AG20443 (cell line): ENCODE measurements at regions not wholly inside any gene's neighbourhood (a gene's known extent, or its start where the extent isn't known, plus 50 kb on each side); places are given as distances from the start of the nearest gene placed in this dataset.
"Not testable (repeated sequence)": the region's sequence is repeated elsewhere in the genome, so short reads cannot be mapped to it uniquely, and the experiment has no call there.

Experiments used
- DNase-seq: peaks from one replicate; pipeline ENCODE4 v3.0.0; 2012; ENCODE audit warnings: low spot score, mixed read lengths

DNA sequence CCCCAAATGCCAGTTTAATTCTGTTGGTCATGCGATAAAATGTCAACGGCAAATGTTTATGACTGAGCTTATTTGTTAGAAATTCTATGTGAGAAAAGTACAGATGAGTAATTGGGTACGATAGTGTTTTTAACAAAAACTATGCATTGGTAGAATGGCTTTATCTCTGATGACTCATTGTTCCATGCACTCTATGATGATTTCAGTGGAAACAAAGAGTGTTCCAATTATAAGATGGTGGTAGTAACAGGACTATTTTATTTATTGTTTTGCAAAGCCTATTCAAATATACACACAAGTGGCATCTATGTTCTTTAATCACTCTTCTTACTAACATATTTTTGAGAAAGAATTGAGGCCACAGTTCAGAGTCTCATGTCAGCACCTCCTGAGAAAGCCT is 353.7 kb upstream of the IRX2 start:
- no peak for DNase-seq

GRCh38 chr5:3104429-3105060 is 353.1 kb upstream of the IRX2 start:
- no peak for DNase-seq

- DNase-seq = no peak
These were observed 351.9 kb upstream of the IRX2 start for GRCh38 chr5:3103262-3103811.

- no peak for DNase-seq
These were observed 351.1 kb upstream of the IRX2 start for GRCh38 chr5:3102531-3102930.

- DNase-seq = no peak
These were observed 350.1 kb upstream of the IRX2 start for GRCh38 chr5:3101561-3101960.

DNA sequence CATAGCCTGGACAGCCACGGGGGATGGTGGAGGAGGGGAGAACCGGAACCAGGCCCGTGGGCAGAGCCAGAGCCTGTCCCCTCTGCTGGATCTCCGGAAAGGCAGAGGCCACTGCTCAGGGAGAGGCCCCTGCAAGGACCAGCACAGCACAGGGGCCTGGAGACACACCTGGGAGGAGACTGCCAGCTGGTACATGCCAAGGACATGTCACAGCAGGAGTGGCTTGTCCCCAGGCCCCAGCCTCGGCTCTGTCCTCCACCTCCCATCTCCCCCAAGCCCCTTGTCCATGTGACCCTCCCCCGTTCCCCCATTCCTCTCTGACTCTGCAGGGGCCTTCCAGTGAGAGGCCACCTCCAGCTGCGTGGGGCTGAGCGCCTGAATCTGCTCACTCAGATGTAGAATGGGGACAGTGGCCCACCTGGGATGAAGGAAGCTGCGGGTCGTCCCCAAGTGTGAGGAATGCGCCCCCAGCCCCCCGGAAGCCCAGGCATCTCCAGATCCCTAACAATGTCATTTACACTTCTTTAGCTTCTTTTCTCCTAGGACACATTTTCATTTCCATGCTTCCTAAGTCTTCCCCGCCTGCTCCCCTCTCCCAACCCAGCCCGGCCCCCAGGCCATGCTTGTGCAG is 349.6 kb upstream of the IRX2 start:
- DNase-seq = no peak

- DNase-seq = no peak
These were observed 348.5 kb upstream of the IRX2 start for GRCh38 chr5:3099954-3100353.

DNA sequence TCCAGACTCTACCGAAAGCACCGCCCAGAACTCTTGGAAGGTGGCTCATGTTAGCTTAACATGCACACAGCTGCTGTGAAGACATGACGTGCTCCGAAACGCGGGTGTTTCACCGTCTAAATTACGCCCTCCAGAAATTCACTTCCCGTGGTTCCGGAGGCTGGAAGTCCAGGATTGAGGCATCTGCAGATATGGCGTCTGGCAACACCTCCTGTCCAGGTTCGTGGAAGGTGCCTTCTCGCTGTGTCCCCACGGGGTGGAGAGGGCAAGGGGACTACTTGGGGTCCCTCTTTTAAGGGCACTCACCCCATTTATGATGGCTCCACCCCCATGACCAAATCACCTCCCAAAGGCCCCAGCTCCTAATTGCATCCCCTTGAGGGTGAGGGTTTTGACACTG is 348.0 kb upstream of the IRX2 start:
- no peak for DNase-seq

DNA sequence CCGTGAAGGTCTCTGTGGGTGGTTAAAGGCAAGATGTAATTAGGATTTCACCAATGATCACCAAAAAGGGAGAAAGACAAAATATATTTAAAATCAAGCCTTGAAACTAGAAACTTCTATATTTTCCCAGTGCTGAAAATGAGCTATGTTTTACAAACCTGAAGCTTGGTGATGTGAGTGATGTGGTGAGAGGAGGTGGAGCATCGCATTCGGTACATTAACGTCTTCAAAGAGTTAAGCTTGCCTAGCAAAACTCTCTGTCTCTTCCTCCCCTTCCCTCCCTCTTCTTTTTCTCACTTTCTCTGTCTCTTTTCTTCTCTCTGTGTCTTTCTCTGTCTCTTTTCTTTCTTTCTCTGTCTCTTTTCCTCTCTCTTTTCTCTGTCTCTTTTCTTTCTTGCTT is 347.3 kb upstream of the IRX2 start:
- DNase-seq = no peak

DNA sequence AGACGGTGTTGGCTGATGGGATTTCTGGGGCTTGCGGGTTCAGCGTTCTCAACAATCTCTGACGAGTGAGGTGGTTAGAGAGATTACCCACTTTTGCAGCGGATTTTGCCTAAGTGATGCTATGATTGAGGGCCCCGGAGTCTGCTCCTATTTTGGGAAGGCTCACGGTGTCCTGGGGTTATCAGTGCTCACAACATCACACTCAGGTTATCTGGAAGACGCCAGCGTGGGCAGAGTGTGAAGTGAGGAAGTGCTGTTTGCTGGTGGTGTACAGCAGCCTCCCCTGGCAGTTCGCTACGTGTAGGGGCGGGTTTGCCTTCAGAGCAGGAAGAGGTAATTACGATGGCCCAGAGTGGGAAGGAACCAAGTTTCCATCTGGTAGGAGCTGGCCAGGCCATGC is 341.2 kb upstream of the IRX2 start:
- no peak for DNase-seq

DNA sequence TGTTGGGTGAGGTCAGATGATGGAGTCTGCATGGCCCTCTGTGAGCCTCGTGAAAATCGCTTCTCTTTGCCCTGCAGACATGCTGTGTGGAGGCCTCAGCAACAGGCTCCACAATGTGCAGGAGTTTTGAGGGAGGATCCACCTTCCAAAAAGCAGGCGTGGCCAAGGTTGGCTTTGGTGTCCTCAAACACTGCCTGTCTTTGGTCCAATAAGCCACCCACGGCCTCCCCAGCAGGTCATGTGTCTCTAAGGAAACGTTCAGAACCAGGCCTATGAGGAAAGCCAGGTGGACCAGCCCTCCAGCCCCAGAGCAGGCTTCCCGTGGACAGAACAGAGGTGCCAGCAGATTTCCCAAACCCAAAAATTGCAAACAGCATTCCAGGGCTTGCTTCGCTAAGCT is 340.7 kb upstream of the IRX2 start:
- DNase-seq = no peak

DNA sequence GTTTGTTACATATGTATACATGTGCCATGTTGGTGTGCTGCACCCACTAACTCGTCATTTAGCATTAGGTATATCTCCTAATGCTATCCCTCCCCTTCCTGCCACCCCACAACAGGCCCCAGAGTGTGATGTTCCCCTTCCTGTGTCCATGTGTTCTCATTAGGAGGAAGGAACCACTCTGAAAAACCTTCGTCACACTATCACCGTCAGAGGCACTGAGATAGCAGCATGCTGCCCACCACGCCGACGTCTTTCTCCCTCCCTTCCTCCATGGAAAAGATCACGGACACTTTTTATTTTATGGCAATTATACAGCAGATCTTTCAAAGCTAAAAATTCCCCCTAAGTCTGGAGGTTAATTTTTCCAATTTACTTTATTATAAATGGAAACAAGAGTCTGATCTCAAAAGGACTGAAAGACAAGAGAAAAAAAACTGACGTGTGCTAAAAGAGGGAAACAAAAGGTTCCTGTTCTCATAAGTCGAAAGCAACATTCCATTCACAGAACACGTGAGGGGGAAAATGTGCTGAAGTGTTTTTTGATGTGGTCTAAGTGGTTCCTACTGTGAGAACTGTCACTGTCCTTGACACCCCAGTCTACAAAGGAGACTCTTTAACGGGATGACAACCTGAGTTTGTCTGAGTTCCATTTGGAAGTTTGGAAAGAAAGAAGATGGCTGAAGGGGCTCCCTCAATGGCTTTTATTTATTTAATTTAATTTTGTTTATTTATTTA is 339.7 kb upstream of the IRX2 start:
- no peak for DNase-seq

DNA sequence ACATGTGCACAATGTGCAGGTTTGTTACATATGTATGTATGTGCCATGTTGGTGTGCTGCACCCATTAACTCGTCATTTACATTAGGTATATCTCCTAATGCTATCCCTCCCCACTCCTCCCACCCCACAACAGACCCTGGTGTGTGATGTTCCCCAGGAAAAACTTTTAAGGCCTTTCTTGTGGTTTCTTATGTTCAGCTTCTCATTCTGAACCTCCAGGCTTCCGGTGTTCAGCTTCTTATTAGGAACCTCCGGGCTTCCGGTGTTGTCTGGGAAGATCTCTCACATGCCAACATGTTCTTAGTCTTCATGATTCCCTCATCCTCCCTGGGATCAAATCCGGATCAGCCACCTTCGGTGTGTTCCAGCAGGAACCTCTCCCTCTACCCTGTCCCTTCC is 338.8 kb upstream of the IRX2 start:
- DNase-seq = not testable (repeated sequence)

DNA sequence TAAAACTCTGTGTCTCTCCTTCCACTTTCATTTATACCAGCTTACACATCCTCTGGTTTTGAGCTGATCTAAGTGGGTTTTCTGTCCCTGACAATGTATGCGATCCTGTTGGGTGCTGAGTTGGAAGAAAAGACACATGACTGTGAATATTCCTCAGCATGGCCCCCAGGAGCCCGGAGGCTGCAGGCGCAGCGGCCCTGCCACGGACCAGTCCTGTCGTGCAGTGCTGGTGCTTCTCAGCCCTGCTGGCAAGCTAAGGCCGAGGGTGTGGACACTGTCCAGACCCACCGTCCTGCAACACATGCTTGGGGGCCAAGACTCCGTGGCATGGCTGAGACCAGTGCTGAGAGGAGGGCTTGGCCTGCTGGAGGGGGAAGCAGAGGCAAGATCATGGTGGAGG is 328.9 kb upstream of the IRX2 start:
- no peak for DNase-seq

DNA sequence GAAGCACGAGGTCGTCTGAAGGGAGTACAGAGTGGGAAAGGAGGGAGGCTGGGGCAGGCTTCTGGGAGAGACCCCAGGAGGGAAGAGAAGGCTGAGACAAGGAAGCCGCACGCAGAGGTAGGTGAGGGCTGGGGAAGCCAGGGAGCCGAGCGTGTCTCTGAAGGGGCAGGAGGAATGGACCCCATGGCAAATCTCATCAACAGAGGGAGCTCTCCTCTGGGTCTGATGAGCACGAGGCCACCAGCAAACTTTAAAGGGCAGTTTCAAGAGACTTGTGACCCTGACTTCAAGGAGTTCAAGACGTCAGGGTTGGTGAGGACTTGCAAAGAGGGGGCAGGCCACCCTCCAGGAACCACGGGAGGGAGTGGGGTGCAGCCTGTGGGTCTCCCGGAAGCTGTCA is 326.2 kb upstream of the IRX2 start:
- no peak for DNase-seq

- DNase-seq = no peak
These were observed 323.8 kb upstream of the IRX2 start for GRCh38 chr5:3075309-3075708.

DNA sequence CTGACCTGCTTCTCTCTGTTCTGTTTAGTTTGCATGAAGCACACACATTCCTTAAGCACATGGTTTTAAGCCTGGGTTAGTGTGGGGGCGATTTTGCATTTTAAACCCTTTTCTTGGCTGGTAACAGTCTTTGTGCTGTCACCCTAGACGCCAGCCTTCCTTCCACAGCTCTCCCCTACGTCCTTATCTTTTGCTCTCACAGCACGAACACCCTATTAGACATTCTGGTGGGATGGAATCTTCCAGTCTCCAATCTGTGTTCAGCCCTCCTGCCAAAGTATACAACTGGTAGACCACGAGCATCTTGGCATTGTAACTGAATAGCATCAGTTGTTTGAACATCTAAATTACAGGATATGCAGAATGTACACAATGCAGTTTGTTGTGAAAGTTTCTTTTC is 316.9 kb upstream of the IRX2 start:
- DNase-seq = no peak

- DNase-seq = no peak
These were observed 308.8 kb upstream of the IRX2 start for GRCh38 chr5:3060283-3060682.

DNA sequence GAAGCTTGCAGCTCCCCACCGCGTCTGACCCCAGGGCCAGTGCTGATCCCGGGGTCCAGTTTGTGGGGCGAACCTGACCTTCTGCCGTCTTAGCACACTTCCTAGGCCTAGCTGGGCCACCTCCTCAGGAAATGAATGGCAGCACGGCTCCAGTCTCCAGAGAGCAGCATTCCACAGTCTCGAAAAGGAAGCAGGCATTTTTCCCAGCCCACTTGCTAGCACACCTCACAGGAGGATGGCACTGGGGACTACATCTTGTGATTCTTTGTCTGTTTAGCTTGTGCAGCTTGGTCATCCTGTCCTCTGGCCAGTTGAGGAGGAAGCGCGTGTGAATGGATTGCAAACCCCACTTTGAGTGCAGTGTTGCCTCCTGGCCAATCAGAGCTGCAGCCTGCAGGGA is 308.0 kb upstream of the IRX2 start:
- no peak for DNase-seq

DNA sequence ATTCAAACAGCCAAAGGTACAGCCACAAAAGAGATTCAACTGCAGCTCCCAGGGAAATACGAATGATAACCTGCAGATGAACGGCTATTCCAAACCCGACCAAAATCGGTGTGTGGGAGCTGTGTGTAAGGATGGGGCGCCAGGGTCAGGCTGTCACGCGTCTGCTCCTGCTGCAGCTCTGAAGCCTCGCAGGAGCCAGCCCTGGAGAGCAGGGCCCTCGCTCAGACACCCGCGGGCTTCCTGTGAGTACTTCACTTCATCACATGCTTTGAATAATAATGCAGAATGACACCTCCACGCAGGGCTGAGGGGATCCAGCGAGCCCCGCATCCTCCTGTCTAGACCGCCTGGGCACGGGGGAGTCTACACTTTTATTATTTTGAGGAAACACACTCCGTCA is 307.5 kb upstream of the IRX2 start:
- no peak for DNase-seq

- DNase-seq = no peak
These were observed 305.4 kb upstream of the IRX2 start for GRCh38 chr5:3056866-3057265.

DNA sequence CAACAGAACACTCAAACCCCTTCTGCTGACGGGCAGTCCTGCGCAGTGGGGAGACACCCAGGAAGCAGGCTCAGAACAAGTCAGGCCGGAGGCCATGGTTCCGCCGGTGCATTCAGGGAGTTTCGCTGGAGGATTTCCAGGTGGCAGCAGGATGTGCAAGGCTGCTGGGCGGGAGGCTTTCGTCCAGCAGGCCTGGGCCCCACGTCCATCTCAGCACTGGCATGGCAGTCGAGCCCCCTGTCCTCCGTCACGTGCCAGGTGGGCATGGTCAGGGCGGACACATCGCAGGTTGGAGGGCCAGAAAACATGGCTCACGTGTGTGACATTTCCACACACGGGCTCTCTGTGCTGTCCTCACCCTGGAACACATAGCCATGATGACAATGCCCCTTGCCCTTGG is 299.9 kb upstream of the IRX2 start:
- DNase-seq = no peak

DNA sequence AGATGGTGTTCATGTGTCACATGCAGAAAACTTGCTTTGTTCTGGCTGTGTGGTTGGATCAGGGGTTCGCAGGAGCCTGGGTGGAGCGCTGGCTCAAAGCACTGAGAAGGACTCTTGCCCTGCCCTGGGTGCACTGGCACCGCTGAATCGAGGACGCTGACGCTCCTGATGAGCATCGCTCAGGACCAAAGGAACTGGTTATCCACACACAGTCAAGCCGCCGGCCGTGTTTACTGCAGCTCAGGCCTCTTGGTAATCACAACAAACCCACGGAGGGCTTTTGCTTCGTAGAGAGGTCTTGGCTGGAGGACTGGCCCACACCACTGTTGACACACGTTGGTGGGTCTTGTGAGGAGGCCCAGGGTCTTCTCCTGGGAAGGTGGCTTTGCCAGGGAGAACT is 299.4 kb upstream of the IRX2 start:
- no peak for DNase-seq
